GM19397 (cell line): ENCODE measurements at regions not wholly inside any gene's neighbourhood (a gene's known extent, or its start where the extent isn't known, plus 50 kb on each side); places are given as distances from the start of the nearest gene placed in this dataset.
"Not testable (repeated sequence)": the region's sequence is repeated elsewhere in the genome, so short reads cannot be mapped to it uniquely, and the experiment has no call there.

Source experiments
- ATAC-seq: cut with Tn5 transposase; IDR thresholded peaks from one replicate; pipeline ENCODE4 v1.9.1; 2021; ENCODE audit warnings: mild to moderate bottlenecking, moderate library complexity; ENCODE audit not compliant: unreplicated experiment

- ATAC-seq = no peak
Observed at GRCh38 chr7:68038621-68039314, 1042.1 kb downstream of the TYW1 start.

GRCh38 chr7:68041554-68041953 lies 1044.9 kb downstream of the TYW1 start:
- ATAC-seq = no peak

GRCh38 chr7:68043546-68043945 lies 1046.9 kb downstream of the TYW1 start:
- ATAC-seq = no peak

- no peak for ATAC-seq
Observed at GRCh38 chr7:68050627-68051026, 1054.0 kb downstream of the TYW1 start.

DNA sequence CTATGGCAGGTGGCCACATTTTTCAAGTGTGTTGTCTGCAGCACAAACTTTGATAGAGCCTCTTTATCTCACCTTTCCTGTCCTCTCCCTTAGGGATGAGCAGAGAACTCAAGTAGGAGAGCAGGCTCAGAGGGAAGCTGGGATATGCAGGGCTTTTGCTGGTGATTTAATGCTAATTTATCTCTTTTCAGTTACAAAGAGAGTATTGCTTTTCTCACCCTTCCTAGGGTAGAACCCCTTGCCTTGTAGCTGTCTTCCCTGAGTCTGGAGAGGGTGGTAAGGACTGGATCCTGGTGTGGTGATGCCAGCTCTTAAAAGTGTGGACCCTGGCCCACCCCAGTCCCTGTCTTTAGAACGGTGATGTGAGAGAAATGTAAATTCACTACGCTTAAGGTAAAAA lies 1061.4 kb downstream of the TYW1 start:
- no peak for ATAC-seq

- no peak for ATAC-seq
Observed at GRCh38 chr7:68063171-68063570, 1066.5 kb downstream of the TYW1 start.

- no peak for ATAC-seq
Observed at GRCh38 chr7:68065581-68065980, 1068.9 kb downstream of the TYW1 start.

- ATAC-seq = no peak
Observed at GRCh38 chr7:68067845-68068244, 1071.2 kb downstream of the TYW1 start.

DNA sequence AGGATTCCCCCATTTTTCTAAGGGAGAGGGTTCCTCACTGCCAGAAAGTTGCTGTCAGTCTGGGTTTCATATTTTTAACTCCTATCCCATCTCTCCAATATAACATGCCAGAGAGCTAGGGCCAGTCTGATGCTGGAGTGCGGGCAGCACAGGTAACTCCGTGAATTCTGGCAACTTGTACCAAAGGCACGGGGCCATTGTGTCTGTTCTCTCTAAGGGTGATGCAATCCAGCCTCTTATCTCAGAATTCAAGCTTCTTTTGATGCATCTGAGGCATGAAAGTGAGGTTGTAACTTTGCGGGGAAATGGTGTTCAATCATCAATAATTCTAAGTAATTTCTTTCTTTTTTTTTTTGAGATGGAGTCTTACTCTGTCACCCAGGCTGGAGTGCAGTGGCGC lies 1074.4 kb downstream of the TYW1 start:
- ATAC-seq = no peak

DNA sequence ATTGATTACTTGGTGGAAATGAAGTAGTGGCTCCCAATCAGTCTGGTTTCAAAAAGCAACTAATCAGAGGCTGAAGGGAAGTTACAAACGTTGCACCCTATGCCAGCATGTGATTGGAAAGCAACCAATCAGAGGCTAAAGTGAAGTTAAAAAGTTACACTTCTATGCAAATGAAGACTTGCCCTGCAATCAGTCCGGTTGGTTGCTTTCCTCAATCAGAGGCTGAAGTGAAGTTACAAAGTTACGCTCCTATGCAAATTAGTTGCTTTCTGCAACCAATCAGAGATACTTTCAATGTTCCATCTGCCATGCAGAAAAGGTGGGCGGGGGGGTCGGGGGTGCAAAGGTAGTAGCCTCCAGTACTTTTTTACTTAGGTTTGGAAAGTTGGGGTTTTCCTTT lies 1077.1 kb downstream of the TYW1 start:
- no peak for ATAC-seq

DNA sequence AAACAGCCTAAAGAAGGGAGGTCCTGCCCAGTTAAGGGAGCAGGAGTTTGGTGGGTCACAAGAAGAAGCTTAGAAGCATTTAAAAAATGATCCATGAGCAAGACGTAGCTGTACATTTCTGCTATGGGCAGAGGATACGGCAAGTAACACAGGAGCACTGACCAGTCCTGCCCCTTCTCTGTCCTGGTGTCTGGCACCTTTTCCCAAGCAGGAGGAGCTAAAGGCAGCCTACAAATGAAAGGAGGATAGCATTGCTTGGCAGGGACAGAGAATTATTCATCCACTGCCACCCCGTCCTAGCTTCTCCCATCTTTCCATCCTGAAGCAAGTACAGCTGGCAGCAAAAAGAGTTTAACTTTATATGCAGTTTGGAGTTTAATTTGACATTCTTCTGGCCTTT lies 1077.6 kb downstream of the TYW1 start:
- ATAC-seq = no peak

- no peak for ATAC-seq
Observed at GRCh38 chr7:68078157-68078710, 1081.6 kb downstream of the TYW1 start.

GRCh38 chr7:68082066-68082960 lies 1085.7 kb downstream of the TYW1 start:
- ATAC-seq = not testable (repeated sequence)

GRCh38 chr7:68082961-68083657 lies 1086.5 kb downstream of the TYW1 start:
- ATAC-seq = not testable (repeated sequence)

GRCh38 chr7:68087401-68087800 lies 1090.8 kb downstream of the TYW1 start:
- no peak for ATAC-seq

DNA sequence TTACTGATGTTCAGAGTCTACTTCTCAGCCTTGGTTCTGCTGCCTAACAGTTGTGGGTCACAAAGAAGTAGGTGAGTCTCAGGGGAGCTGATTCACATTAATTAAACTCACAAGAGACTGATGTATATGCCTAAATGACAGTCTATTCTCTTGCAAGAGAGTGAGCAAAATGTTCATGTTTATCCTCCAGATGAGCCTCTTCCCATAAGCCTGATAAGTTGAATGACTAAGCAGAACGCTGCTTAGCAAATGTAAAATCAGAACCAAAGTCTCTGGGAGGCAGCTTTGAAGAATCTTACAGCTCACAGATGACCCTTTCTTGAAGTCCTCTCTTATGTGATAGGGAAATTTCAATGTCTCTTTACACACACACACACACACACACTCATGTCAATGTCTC lies 1092.2 kb downstream of the TYW1 start:
- no peak for ATAC-seq

DNA sequence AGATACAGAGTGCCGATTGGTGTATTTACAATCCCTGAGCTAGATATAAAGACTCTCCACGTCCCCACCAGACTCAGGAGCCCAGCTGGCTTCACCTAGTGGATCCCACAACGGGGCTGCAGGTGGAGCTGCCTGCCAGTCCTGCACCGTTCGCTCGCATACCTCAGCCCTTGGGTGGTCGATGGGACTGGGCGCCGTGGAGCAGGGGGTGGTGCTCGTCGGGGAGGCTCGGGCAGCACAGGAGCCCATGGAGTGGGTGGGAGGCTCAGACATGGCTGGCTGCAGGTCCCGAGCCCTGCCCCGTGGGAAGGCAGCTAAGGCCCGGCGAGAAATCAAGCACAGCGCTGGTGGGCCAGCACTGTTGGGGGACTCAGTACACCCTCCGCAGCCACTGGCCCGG lies 1093.6 kb downstream of the TYW1 start:
- not testable (repeated sequence) for ATAC-seq

DNA sequence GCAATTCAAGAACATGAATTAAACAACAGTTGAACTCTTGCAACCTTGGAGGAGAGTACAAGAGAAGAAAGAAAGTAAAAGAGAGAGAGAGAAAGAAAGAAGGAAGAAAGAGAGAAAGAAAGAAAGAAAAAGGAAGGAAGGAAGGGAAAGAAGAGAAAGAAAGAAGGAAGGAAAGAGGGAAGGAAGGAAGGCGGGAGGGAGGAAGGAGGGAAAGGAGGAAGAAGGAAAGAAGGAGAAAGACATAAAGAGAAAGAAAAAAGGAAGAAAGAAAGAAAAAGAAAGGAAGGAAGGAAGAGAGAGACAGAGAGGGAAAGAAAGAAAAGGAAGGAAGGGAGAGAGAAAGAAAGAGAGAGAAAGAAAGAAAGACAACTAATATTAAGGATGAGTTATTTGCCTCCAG lies 1106.7 kb downstream of the TYW1 start:
- ATAC-seq = no peak

- no peak for ATAC-seq
Observed at GRCh38 chr7:68107261-68107660, 1110.6 kb downstream of the TYW1 start.

GRCh38 chr7:68107968-68108367 lies 1111.3 kb downstream of the TYW1 start:
- ATAC-seq = no peak

DNA sequence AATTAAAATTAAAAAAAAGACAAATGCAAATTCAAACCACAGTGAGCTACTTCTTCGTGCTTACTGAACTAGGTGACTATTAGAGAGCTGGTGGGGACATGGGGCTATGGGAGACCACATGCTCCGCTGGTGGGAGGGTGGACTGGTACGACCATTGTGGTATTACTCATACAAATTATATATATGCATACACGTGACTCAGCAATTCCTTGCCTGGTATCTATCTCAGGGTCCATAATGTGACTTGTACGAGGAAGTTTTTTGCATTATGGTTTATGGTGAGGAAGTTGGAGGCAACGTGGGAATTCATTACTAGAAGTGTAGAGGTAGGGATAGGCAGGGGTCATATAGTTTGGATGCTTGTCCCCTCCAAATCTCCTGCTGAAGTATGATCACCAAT lies 1112.7 kb downstream of the TYW1 start:
- ATAC-seq = no peak
